GM19328 (cell line): ENCODE measurements at regions not wholly inside any gene's neighbourhood (a gene's known extent, or its start where the extent isn't known, plus 50 kb on each side); places are given as distances from the start of the nearest gene placed in this dataset.
"Not testable (repeated sequence)": the region's sequence is repeated elsewhere in the genome, so short reads cannot be mapped to it uniquely, and the experiment has no call there.

Experiments used
- ATAC-seq: cut with Tn5 transposase; IDR thresholded peaks from one replicate; pipeline ENCODE4 v1.9.1; 2021; ENCODE audit warnings: mild to moderate bottlenecking, moderate library complexity; ENCODE audit not compliant: unreplicated experiment

DNA sequence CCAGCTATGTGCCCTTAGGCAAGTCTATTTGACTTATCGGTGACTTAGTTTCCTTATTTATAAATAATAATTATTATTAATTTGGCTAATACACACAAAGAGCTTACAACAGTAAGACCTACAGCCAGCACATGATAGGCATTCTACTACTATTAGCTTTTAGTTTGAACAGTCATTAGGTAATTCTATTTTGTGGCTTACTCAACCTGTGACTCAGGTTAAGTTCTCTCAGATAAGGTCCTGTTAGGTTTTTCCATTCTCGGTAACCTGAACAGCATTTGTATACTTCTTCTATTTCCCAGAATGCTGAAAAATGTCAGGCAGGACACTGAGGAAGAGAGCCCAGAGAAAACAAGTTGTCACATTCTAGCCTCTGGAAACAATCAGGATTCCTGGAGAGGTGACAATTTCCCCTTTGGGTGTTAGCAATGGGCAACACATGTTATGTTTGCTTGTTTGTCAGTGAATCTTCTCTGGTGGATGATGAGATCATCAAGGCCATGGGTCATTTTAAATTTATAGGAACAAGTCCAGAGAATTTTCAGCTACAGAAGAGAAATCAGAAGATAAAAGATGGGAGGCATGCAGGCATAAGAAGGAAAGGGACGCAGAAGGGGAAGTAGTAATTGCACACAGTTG lies 2144.7 kb downstream of the PCDH7 start:
- no peak for ATAC-seq

DNA sequence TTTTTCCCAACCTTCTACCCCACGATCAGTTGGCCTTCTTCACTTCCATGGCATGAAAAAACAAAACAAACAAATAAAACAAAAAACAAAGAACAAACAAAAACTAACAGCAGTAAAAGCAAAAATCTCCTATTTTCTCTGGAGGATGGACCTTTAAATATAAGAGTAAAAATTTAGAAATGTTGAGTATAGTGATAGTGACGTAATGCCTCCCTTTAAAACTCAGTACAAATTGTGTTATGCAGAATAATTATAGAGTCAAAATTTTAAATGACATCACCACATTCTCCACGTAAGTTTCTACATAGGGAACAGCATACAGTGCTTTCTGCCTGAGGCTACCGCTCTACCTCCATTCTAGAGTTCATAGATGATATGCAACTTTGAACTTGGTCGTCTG lies 2156.4 kb downstream of the PCDH7 start:
- no peak for ATAC-seq

DNA sequence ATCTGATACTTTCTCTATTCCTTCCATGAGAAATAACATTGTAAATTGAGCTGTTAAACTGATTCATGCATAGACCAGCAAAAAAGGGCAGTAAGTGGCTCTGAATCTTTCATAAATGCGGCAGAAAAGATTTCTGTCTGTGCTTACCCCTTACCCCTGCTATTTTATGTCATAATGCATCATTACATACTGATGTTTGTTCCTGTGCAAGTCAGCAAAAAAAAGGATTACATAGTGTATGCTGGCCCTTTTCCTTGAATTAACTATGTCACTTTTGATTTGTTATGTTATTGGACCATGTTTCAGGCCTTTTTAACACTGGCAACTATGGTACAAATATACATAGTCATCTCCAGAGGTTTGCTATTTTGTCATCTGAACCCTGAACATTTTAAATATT lies 2159.7 kb downstream of the PCDH7 start:
- no peak for ATAC-seq

DNA sequence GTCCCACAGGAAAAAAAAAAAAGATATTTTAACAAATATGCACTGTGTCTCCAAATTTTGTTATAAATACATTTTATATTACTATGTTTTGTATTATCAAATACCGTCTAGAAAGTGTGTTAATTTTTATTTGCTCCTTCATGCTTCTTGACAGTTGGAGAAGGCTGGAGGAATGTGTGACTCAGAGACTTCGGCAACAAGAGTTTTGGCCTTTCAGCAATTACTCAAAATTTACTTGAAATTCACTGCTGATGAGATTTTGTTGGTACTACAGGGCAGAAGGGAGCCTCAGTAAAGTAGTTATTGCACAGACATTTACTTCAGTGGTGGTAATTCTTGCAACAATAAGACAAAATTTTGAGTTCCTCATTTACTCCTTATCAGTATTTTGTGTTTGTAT lies 2164.0 kb downstream of the PCDH7 start:
- no peak for ATAC-seq

DNA sequence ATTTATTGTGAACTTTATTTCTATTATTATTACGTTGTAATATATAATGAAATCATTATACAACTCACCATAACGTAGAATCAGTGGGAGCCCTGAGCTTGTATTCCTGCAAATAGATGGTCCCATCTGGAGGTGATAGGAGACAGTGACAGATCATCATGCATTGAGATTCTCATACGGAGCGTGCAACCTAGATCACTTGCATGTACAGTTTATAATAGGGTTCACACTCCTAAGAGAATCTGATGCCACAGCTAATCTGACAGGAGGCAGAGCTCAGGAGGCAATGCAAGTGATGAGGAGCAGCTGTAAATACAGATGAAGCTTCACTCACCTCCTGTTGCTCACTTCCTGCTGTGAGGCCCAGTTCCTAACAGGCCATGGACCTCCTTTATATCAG lies 2170.2 kb downstream of the PCDH7 start:
- no peak for ATAC-seq

DNA sequence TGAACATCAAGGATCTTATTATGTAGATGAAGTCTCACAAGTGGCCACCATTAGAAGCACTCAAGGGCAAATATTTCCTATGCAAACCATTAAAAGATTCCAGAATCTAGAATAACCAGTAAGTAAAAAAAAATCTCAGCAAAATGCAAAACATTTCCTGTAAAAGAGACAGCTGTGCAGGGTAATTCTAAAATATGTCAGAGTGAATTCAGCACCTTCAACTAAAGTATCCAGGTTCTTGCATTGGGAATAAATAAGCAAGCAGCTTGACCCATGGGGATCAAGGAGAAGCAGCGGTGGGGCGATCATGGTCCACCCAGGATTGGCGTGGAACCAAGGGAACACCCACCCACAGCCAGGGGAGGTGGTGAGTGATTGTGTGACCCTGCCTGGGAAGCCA lies 2188.9 kb downstream of the PCDH7 start:
- no peak for ATAC-seq

DNA sequence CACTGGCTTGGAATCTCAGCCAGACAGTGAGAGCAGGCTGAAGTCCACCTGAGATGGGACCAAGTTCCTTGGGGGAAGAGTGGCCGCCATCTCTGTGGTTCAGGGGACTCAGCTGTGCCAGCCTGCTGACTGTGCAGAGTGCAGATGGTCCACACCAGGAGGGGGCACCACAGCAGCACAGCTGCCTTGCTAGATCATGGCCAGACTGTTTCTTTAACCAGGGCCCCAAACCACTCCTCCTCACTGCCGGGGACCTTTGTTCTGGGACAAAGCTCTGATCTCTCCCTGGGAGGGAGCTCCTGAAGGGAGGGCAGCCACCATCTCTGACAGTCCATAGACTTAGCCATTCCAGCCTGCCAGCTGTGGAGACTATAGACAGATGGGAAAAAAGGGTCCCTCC lies 2189.6 kb downstream of the PCDH7 start:
- no peak for ATAC-seq

DNA sequence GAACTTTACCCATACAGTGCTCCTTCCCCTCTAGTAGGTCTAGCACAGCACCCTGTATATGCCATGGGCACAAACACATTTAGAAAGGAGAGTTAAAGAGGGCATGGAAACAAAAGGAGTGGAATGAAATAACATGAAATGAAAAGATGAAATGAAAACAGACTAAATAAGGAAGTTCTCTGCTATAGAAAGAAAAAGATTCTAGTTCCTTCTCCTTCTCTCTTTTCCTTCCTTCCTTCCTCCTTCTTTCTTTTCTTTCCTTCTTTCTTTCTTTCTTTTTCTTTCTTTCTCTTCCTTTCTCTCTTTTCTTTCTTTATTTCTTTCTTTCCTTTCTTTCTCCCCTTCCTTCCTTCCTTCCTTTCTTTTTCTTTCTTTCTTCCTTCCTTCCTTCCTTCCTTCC lies 2197.4 kb downstream of the PCDH7 start:
- no peak for ATAC-seq

DNA sequence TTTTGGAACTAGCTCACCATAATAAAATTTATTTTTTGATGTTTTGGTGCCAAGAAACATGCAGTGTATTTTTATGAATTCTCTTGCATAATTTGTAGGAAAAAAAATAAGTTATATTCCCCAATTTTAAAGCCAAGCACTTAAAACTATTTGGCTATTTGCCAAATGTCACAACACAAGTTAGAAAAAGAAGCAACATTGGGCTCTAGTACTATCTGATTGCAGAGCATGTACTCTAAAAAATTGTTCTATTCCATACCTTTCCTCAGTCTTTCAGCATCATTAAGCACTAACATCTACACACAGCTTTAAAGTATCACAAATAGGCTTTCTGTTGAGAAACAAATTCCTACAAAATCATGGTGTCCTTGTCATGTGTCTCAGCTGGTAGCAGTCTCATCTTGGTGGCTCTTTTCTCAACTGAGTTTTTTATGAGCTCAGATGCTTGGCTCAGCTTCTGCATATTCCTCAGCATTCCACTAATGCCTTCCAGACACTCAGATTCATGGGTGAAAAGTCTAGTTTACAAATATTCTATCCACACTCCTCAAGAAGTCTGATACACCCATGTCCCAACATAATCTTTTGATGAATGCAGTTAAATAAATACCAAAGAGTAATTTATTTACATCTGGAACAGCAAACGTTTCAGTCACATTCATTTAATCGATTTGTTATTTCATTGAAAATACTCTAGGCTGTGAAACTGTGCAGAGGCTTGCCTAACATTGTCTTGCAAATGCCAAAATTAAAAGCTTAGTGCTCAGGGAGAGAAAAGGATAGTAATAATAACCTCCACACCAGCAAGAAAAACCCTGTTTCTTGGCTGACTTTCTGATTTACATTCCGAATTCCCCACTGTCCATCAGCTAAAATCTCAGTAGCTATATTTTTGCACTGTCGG lies 2209.9 kb downstream of the PCDH7 start:
- no peak for ATAC-seq

DNA sequence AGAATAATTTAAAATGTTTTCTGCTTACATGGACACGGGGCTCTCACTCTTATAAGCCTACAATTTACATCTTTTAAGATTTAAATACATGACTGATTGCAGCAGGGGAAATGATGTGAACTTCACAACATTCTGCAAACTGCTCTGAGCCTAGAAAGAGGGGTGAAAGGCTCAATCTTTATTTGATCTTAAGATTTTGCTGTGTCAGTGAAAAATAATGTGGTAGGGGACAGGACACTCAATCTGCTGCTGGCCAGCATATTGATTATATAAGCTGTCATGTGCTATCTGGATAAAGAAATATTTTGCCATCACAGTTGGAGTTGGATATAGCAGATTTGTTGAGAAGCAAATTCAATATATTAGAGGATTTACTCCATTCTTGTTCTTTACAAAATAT lies 2210.5 kb downstream of the PCDH7 start:
- ATAC-seq = no peak

DNA sequence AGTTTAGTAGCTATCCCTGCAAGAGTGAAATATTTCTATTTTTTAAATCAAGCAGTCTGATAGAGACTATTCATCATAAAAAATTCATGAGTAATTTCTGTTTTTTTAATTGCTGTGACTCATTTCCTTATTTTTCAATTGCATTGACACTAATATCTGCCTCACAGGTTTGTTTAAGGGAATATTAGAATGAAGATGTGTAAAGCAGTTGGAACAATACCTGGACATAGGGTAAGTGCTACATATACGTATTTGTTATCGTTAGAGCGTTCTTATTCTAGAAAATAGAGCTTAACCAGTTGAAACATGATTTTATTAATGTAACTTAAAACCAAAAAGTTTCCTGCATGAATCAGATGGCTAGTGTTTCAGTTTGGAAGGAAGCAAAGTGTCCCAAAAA lies 2211.3 kb downstream of the PCDH7 start:
- ATAC-seq = no peak

DNA sequence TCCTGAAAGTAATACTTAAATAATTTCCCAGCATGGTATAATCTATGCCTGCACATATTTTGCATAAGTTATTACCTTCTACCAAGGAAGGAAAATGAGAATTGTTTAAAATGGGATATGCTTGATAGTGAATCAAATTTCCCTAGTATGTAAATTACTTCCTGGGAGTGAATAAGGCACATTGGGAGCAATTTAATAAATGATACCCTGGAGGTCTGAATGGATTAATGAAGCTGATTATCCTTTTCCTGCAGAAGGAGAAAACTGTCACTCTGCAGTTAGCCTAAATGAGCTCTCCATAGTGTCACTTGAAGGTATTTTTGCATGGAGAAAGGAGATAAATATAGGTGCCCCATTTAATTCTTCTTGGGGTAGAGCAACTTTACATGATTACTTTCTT lies 2212.0 kb downstream of the PCDH7 start:
- no peak for ATAC-seq

DNA sequence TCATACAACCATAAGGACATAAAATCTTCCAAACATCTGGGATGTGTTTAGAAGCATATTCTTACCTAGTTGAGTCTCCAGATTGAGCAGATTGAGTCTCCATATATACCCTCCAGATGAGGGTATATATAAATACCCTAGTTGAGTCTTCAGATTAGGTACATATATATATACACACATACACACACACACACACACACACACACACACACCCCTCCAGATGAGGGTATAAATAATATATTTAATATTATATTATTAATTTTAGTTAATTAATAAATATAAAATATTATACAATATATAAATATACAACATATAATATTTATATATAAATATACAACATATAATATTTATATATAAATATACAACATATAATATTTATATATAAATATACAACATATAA lies 2219.1 kb downstream of the PCDH7 start:
- not testable (repeated sequence) for ATAC-seq

DNA sequence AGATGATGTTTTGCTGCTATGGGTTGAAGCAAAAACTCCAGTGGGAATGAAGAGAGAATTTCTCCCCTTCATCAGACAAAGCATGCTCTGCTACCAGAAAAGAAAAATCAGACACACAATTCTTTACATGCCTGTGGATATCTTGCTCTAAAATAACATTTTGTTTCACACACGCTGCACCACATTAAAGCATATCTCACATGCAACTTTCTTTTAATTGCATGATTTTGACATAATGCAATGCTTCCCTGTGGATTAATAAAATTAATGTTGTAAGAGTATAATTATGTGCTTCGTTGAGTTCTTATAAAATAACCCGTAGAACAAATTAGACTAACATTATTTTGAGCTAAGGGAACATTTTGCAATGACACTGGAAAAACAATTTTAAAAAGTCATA lies 2230.7 kb downstream of the PCDH7 start:
- no peak for ATAC-seq

DNA sequence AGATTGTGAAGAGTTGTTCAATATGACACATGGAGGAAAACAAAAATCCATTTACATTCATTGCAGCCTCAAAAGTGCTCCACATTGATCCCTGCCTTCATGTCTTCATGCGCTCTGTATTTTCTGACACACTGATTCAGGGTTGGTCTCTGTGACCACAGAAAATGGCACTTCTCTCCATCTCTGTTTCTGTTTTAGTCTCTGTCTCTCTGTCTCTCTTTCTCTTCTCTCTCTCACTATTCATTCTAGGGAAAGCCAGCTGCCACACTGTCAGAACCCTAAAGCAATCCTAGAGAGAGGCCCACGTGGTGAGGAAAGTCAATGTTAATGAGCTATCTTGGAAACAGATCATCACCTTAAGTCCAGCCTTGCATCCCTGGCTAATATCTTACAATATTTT lies 2238.4 kb downstream of the PCDH7 start:
- no peak for ATAC-seq

DNA sequence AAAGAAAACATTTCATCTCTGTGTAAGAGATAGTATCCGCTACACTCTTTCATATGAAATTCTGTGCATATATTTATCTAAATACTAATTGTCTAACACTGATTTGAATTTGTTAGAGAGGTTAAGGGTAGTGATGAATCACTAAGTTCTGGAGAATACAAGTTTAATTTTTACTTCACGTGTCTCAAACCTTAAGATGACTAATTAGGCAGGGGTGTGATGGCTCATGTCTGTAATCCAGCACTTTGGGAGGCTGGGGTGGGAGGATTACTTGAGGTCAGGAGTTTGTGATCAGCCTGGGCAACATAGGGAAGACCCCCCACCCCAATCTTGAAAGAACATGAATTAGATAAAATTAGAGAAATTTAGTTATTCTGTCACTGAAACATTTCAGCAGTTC lies 2241.9 kb downstream of the PCDH7 start:
- ATAC-seq = no peak

DNA sequence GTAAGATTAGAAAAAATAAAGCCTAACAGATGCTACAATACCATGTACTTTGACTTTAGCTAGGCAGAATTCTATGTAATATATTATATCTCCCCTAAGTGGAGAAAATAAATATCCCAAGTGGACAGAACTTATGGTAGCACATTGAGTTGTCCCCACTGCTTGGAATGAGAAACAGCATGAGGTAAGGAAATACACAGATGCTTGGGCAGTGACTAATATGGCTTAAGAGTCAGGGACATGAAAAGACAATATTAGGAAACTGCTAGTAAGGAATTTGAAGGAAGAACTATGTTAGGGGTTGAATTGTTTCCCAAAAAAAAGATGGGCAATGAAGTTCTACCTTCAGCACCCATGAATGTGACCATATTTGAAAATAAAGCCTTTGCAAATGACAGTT lies 2265.1 kb downstream of the PCDH7 start:
- ATAC-seq = no peak

DNA sequence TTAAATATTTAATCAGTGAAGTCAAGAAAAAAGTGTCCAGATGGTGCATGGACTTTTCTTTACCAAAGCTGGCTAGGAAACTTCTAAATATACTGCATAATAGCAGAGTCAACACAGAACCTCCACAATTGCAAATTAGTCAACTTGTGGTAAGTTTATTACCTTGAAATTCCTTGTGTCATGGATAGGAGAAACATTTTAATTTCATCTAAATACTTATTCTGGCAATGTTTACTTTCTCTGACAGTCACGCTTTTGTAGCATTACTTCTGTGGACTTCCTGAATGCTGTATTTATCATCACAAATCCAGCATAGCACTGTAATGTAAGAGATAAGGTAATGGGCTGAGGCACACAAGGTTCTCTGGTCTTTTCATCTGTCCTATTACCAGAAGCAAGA lies 2266.1 kb downstream of the PCDH7 start:
- ATAC-seq = no peak

DNA sequence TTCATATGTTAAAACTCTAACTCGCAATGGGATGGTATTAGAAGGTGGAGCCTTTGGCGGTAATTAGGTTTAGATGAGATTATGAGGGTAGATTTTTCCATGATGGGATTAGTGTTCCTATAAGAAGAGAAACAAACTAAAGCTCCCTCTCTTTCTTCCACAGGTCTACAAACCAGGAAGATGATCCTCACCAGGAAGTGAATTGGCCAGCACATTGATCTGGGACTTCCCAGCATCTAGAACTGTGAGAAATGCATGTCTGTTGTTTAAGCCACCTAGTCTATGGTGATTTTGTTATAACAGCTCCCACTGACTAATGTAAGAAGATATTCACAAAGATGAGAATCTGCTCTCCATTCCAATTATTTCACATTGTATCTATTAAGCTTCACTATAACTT lies 2266.9 kb downstream of the PCDH7 start:
- no peak for ATAC-seq

DNA sequence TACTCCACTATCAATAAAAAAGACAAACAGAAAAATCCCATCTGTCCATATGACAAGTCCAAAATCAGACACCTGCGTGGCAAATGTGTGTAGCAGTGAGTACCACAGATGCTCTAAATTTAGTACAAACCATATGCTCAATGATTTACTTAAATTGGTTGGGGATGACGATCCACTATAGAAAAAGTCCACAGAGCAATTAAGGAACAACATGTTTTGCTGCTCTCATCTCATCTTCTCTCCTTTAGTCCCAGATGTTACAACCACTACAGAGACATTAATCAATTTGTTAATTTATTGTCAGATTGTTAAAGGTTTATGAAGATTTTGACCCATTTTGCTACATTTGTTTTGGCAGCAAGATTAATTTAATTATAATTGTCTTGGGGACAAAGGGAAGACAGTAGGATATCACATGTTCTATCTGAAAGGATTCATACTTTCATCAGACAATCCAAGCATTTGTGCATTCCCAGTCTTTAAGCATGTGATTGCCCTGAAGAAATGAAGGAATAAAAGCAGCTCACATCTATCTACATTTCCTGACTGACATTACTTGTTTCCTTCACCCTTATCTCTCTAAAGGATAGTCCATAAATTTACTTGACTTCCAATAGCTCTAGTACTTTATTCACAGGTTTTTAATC lies 2268.1 kb downstream of the PCDH7 start:
- no peak for ATAC-seq

DNA sequence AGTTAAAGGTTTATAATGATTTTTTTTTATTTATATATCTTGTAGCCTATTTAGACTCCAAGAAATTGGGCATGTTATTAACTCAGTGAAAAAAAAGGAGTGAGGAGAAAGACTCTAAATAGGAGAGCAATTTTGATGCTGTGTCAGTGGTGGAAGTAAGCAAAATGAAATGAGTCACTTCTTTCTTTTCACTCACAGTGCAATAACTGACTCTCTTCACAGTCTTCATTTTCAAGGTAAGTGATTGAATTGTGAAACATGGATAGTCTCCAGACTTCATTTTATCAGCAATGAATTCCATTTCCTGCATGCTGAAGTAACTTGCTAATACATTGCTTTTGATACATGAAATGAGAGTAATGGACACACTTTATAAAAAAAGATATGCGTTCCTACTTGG lies 2271.5 kb downstream of the PCDH7 start:
- ATAC-seq = no peak
